ENCODE measurements at regions not wholly inside any gene's neighbourhood (a gene's known extent, or its start where the extent isn't known, plus 50 kb on each side); places are given as distances from the start of the nearest gene placed in this dataset.

DNA sequence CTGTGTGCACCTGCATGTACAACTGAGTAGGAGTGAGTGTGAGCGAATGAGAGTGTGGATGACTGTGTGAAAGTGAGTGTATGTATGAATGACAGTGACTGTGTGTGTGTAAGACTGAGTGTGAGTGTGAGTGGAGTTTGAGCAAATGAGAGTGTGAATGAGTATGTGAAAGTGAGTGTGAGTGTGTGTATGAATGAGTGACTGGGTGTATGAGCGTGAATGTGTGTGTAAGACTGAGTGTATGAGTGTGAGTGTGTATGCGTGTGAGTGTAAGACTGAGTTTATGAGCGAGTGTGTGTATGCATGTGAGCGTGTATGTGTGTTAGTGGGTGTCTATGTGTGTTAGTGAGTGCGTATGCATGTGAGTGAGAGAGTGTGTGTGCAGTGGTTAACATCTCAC, 220.8 kb downstream of the QKI start:
- Histone ChIP-seq H3K4me3 (ENCODE audit: low read length) (peak overlapping the region; percentile 93), H3K36me3 (replicated peaks; ENCODE audit: low read depth, low read length) (peaks cover 35% of the 10 kb centered on the region), H3K27ac (ENCODE audit: low read length) (no peak overlapping the region), H2AFZ (ENCODE audit: low read depth, low read length) (no peak overlapping the region), H3K9me3 (ENCODE audit: insufficient read depth, low read length) (peaks cover 14% of the 10 kb centered on the region; the same call in 1 of the 2 replicates), H3K4me2 (ENCODE audit: low read length) (peak overlapping the region; percentile 99), H3K27me3 (ENCODE audit: low read depth, low read length) (no peaks in the 10 kb centered on the region), H3K79me2 (ENCODE audit: low read length) (peaks cover 30% of the 10 kb centered on the region), H4K20me1 (ENCODE audit: insufficient read depth, low read length) (no peaks in the 10 kb centered on the region), H3K4me1 (ENCODE audit: low read length) (peaks cover 55% of the 10 kb centered on the region), H3K9ac (ENCODE audit: low read length) (peak overlapping the region; percentile 98)
- no peak for TF ChIP-seq CTCF (IDR thresholded peaks at IDR 0.05; ENCODE audit: low read depth, low read length)
- TF ChIP-seq EZH2phosphoT487 (IDR thresholded peaks at IDR 0.05; ENCODE audit: low read depth): no peak

DNA sequence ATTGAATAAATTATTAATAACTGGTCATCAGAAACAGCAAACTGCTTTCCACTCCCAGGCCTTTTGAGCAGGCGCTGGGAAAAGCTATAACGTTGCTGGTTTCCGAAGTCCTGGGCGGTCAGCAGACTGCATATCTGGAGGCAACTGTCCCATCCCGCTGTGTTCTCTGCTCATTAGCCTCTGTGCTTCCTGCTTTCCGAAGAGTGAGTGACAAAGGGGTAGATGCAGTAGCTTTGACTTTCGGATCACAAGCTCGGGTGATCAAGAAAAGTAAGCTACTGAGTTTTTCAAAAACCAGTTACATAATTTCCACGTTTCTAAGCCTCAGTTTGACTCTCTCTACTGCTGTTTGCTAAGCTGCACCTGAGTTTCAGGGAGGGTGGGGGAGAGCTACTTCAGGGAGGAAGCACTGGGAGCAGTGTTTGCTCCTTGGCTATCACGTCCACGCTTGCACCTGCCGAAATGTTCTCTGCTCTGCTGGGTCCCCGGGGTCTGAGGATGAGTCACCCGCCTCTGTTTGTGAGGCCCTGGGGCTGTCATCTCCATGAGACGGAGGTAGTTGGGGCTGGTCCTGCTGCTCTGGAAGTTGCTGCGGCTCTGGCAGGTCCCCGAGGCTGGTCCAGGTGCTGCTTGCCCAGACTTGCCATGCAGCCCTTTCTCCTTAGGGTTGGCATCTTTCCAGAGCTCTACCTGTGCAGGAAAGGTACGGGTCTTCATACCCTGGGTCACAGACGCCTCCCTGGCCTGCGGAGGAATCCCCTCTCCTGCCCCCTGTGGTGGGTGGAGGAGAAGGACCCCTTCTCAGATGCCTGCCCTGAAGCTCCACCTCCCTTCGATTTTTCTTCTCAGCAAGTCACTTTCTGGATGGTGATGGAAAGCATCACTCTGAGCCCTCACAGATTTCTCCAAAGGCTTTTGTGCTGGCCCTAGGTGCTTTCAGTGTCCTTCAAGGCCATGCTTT, 220.0 kb downstream of the QKI start:
- peaks cover 32% of the 10 kb centered on the region for H3K36me3 ChIP-seq (replicated peaks; ENCODE audit: low read depth, low read length)
- peak overlapping the region; percentile 99 for H3K4me2 ChIP-seq (ENCODE audit: low read length)
- H2AFZ ChIP-seq (ENCODE audit: low read depth, low read length): no peak overlapping the region
- peak overlapping the region; percentile 98 for H3K9ac ChIP-seq (ENCODE audit: low read length)
- peaks cover 21% of the 10 kb centered on the region; the same call in 1 of the 2 replicates for H3K9me3 ChIP-seq (ENCODE audit: insufficient read depth, low read length)
- no peaks in the 10 kb centered on the region for H4K20me1 ChIP-seq (ENCODE audit: insufficient read depth, low read length)
- peaks cover 55% of the 10 kb centered on the region for H3K4me1 ChIP-seq (ENCODE audit: low read length)
- H3K4me3 ChIP-seq (ENCODE audit: low read length): peak overlapping the region; percentile 93
- no peak overlapping the region for H3K27ac ChIP-seq (ENCODE audit: low read length)
- TF ChIP-seq EZH2phosphoT487 (IDR thresholded peaks at IDR 0.05; ENCODE audit: low read depth) (no peak), CTCF (IDR thresholded peaks at IDR 0.05; ENCODE audit: low read depth, low read length) (0 out of 2 replicates have a peak, but pooled peaks have one; percentile 21)
- H3K27me3 ChIP-seq (ENCODE audit: low read depth, low read length): no peaks in the 10 kb centered on the region
- peaks cover 30% of the 10 kb centered on the region for H3K79me2 ChIP-seq (ENCODE audit: low read length)

GRCh38 chr6:163630991-163631390, 216.5 kb downstream of the QKI start:
- no peak overlapping the region for H3K27ac ChIP-seq (ENCODE audit: low read length)
- H3K9me3 ChIP-seq (ENCODE audit: insufficient read depth, low read length): peaks cover 22% of the 10 kb centered on the region; the same call in 1 of the 2 replicates
- H3K9ac ChIP-seq (ENCODE audit: low read length): no peak overlapping the region
- no peak overlapping the region for H2AFZ ChIP-seq (ENCODE audit: low read depth, low read length)
- H3K4me2 ChIP-seq (ENCODE audit: low read length): no peak overlapping the region
- no peaks in the 10 kb centered on the region for H4K20me1 ChIP-seq (ENCODE audit: insufficient read depth, low read length)
- no peak for TF ChIP-seq CTCF (IDR thresholded peaks at IDR 0.05; ENCODE audit: low read depth, low read length)
- TF ChIP-seq EZH2phosphoT487 (IDR thresholded peaks at IDR 0.05; ENCODE audit: low read depth): no peak
- peaks cover 11% of the 10 kb centered on the region for H3K79me2 ChIP-seq (ENCODE audit: low read length)
- H3K4me3 ChIP-seq (ENCODE audit: low read length): no peak overlapping the region
- no peaks in the 10 kb centered on the region for H3K27me3 ChIP-seq (ENCODE audit: low read depth, low read length)
- peaks cover 12% of the 10 kb centered on the region for H3K36me3 ChIP-seq (replicated peaks; ENCODE audit: low read depth, low read length)
- H3K4me1 ChIP-seq (ENCODE audit: low read length): peaks cover 54% of the 10 kb centered on the region

DNA sequence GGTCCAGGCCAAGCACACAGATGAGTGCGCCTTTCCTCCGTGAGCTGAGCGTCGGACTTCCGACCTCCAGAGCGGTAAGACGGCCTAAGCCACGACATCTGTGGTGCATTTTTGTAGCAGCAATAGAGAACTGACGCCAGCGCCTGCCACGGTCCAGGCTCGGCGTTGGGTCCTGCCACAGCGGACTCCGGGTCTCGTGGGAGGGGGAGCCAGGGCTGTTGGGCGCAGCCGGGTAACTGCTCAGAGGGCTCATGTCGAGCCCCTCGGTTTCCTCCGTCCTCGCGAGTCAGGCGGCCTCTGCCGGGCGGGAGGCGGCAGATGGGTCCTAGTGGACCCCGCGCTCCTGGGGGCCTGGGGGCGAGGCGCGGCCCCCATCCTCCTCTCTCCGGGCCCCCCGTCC, 216.1 kb downstream of the QKI start:
- H3K27me3 ChIP-seq (ENCODE audit: low read depth, low read length): no peaks in the 10 kb centered on the region
- no peak overlapping the region for H3K4me2 ChIP-seq (ENCODE audit: low read length)
- no peak overlapping the region for H3K27ac ChIP-seq (ENCODE audit: low read length)
- peaks cover 13% of the 10 kb centered on the region for H3K36me3 ChIP-seq (replicated peaks; ENCODE audit: low read depth, low read length)
- no peaks in the 10 kb centered on the region for H4K20me1 ChIP-seq (ENCODE audit: insufficient read depth, low read length)
- peaks cover 7% of the 10 kb centered on the region for H3K79me2 ChIP-seq (ENCODE audit: low read length)
- TF ChIP-seq EZH2phosphoT487 (IDR thresholded peaks at IDR 0.05; ENCODE audit: low read depth) (no peak), CTCF (IDR thresholded peaks at IDR 0.05; ENCODE audit: low read depth, low read length) (no peak)
- H3K9ac ChIP-seq (ENCODE audit: low read length): no peak overlapping the region
- peaks cover 53% of the 10 kb centered on the region for H3K4me1 ChIP-seq (ENCODE audit: low read length)
- H3K4me3 ChIP-seq (ENCODE audit: low read length): no peak overlapping the region
- no peak overlapping the region for H2AFZ ChIP-seq (ENCODE audit: low read depth, low read length)
- peaks cover 22% of the 10 kb centered on the region; the same call in 1 of the 2 replicates for H3K9me3 ChIP-seq (ENCODE audit: insufficient read depth, low read length)
